ENCODE measurements at regions not wholly inside any gene's neighbourhood (a gene's known extent, or its start where the extent isn't known, plus 50 kb on each side); places are given as distances from the start of the nearest gene placed in this dataset.
"Not testable (repeated sequence)": the region's sequence is repeated elsewhere in the genome, so short reads cannot be mapped to it uniquely, and the experiment has no call there.

GRCh38 chr7:156041398-156041797 is 229.1 kb upstream of the SHH start:
- Histone ChIP-seq H3K27me3 (ENCODE audit: insufficient read depth, insufficient read length) (no peaks in the 10 kb centered on the region), H3K9me3 (ENCODE audit: insufficient read depth, low read length) (no peaks in the 10 kb centered on the region), H3K9ac (ENCODE audit: insufficient read length, low read depth) (no peak overlapping the region), H3K36me3 (ENCODE audit: insufficient read depth, insufficient read length, low read length) (no peaks in the 10 kb centered on the region), H3K4me1 (ENCODE audit: insufficient read depth, insufficient read length) (no peaks in the 10 kb centered on the region), H3K4me3 (ENCODE audit: insufficient read length, low read depth) (no peak overlapping the region)
- no peak for DNase-seq (ENCODE audit: low read depth, low spot score)
- no peak for TF ChIP-seq ZNF274 (IDR thresholded peaks at IDR 0.05; ENCODE audit: low read depth, low read length)
- TF ChIP-seq SUZ12 (IDR thresholded peaks at IDR 0.05; ENCODE audit: extremely low read depth, insufficient read depth, insufficient read length): no peak
- no peak for TF ChIP-seq YY1 (IDR thresholded peaks at IDR 0.05; ENCODE audit: insufficient read depth, insufficient read length)

- TF ChIP-seq ZNF274 (IDR thresholded peaks at IDR 0.05; ENCODE audit: low read depth, low read length): no peak
- TF ChIP-seq YY1 (IDR thresholded peaks at IDR 0.05; ENCODE audit: insufficient read depth, insufficient read length): no peak
- no peak for TF ChIP-seq SUZ12 (IDR thresholded peaks at IDR 0.05; ENCODE audit: extremely low read depth, insufficient read depth, insufficient read length)
Observed at GRCh38 chr7:156039971-156040677, 227.9 kb upstream of the SHH start.

GRCh38 chr7:156039194-156039593 is 226.9 kb upstream of the SHH start:
- no peaks in the 10 kb centered on the region for H3K36me3 ChIP-seq (ENCODE audit: insufficient read depth, insufficient read length, low read length)

More at GRCh38 chr7:156039971-156040677, 227.9 kb upstream of the SHH start:
- H3K4me3 ChIP-seq (ENCODE audit: insufficient read length, low read depth): no peak overlapping the region
- H3K4me1 ChIP-seq (ENCODE audit: insufficient read depth, insufficient read length): no peaks in the 10 kb centered on the region
- no peaks in the 10 kb centered on the region for H3K9me3 ChIP-seq (ENCODE audit: insufficient read depth, low read length)
- H3K9ac ChIP-seq (ENCODE audit: insufficient read length, low read depth): no peak overlapping the region
- H3K27me3 ChIP-seq (ENCODE audit: insufficient read depth, insufficient read length): no peaks in the 10 kb centered on the region
- H3K36me3 ChIP-seq (ENCODE audit: insufficient read depth, insufficient read length, low read length): no peaks in the 10 kb centered on the region
- DNase-seq (ENCODE audit: low read depth, low spot score): no peak

GRCh38 chr7:156038345-156038744 is 226.1 kb upstream of the SHH start:
- Histone ChIP-seq H3K4me1 (ENCODE audit: insufficient read depth, insufficient read length) (no peaks in the 10 kb centered on the region), H3K27me3 (ENCODE audit: insufficient read depth, insufficient read length) (no peaks in the 10 kb centered on the region), H3K9ac (ENCODE audit: insufficient read length, low read depth) (no peak overlapping the region), H3K4me3 (ENCODE audit: insufficient read length, low read depth) (no peak overlapping the region), H3K36me3 (ENCODE audit: insufficient read depth, insufficient read length, low read length) (no peaks in the 10 kb centered on the region), H3K9me3 (ENCODE audit: insufficient read depth, low read length) (no peaks in the 10 kb centered on the region; the same call in 1 of the 2 replicates)
- TF ChIP-seq SUZ12 (IDR thresholded peaks at IDR 0.05; ENCODE audit: extremely low read depth, insufficient read depth, insufficient read length) (no peak), ZNF274 (IDR thresholded peaks at IDR 0.05; ENCODE audit: low read depth, low read length) (no peak), YY1 (IDR thresholded peaks at IDR 0.05; ENCODE audit: insufficient read depth, insufficient read length) (no peak)
- no peak for DNase-seq (ENCODE audit: low read depth, low spot score)

More at GRCh38 chr7:156039194-156039593, 226.9 kb upstream of the SHH start:
- Histone ChIP-seq H3K9ac (ENCODE audit: insufficient read length, low read depth) (no peak overlapping the region), H3K4me3 (ENCODE audit: insufficient read length, low read depth) (no peak overlapping the region), H3K27me3 (ENCODE audit: insufficient read depth, insufficient read length) (no peaks in the 10 kb centered on the region), H3K4me1 (ENCODE audit: insufficient read depth, insufficient read length) (no peaks in the 10 kb centered on the region), H3K9me3 (ENCODE audit: insufficient read depth, low read length) (no peaks in the 10 kb centered on the region)
- DNase-seq (ENCODE audit: low read depth, low spot score): no peak
- no peak for TF ChIP-seq YY1 (IDR thresholded peaks at IDR 0.05; ENCODE audit: insufficient read depth, insufficient read length)
- no peak for TF ChIP-seq SUZ12 (IDR thresholded peaks at IDR 0.05; ENCODE audit: extremely low read depth, insufficient read depth, insufficient read length)
- no peak for TF ChIP-seq ZNF274 (IDR thresholded peaks at IDR 0.05; ENCODE audit: low read depth, low read length)

GRCh38 chr7:156036153-156036552 is 223.9 kb upstream of the SHH start:
- H3K4me1 ChIP-seq (ENCODE audit: insufficient read depth, insufficient read length): peaks cover under 1% of the 10 kb centered on the region
- H3K9me3 ChIP-seq (ENCODE audit: insufficient read depth, low read length): peaks cover 4% of the 10 kb centered on the region; the same call in 1 of the 2 replicates
- TF ChIP-seq YY1 (IDR thresholded peaks at IDR 0.05; ENCODE audit: insufficient read depth, insufficient read length) (no peak), SUZ12 (IDR thresholded peaks at IDR 0.05; ENCODE audit: extremely low read depth, insufficient read depth, insufficient read length) (no peak), ZNF274 (IDR thresholded peaks at IDR 0.05; ENCODE audit: low read depth, low read length) (no peak)
- H3K36me3 ChIP-seq (ENCODE audit: insufficient read depth, insufficient read length, low read length): no peaks in the 10 kb centered on the region
- no peak overlapping the region for H3K9ac ChIP-seq (ENCODE audit: insufficient read length, low read depth)
- H3K4me3 ChIP-seq (ENCODE audit: insufficient read length, low read depth): no peak overlapping the region
- H3K27me3 ChIP-seq (ENCODE audit: insufficient read depth, insufficient read length): no peaks in the 10 kb centered on the region
- no peak for DNase-seq (ENCODE audit: low read depth, low spot score)

- H3K36me3 ChIP-seq (ENCODE audit: insufficient read depth, insufficient read length, low read length); H3K4me1 ChIP-seq (ENCODE audit: insufficient read depth, insufficient read length); H3K9me3 ChIP-seq (ENCODE audit: insufficient read depth, low read length); DNase-seq (ENCODE audit: low read depth, low spot score); H3K27me3 ChIP-seq (ENCODE audit: insufficient read depth, insufficient read length); H3K4me3 ChIP-seq (ENCODE audit: insufficient read length, low read depth); H3K9ac ChIP-seq (ENCODE audit: insufficient read length, low read depth): not testable (repeated sequence)
Observed at GRCh38 chr7:156035387-156035786, 223.1 kb upstream of the SHH start.

- peaks cover 2% of the 10 kb centered on the region for H3K4me1 ChIP-seq (ENCODE audit: insufficient read depth, insufficient read length)
- no peak overlapping the region for H3K4me3 ChIP-seq (ENCODE audit: insufficient read length, low read depth)
- H3K9ac ChIP-seq (ENCODE audit: insufficient read length, low read depth): no peak overlapping the region
- DNase-seq (ENCODE audit: low read depth, low spot score): no peak
- no peaks in the 10 kb centered on the region for H3K27me3 ChIP-seq (ENCODE audit: insufficient read depth, insufficient read length)
- peaks cover 4% of the 10 kb centered on the region; the same call in 1 of the 2 replicates for H3K9me3 ChIP-seq (ENCODE audit: insufficient read depth, low read length)
- TF ChIP-seq YY1 (IDR thresholded peaks at IDR 0.05; ENCODE audit: insufficient read depth, insufficient read length) (no peak), SUZ12 (IDR thresholded peaks at IDR 0.05; ENCODE audit: extremely low read depth, insufficient read depth, insufficient read length) (no peak), ZNF274 (IDR thresholded peaks at IDR 0.05; ENCODE audit: low read depth, low read length) (no peak)
- H3K36me3 ChIP-seq (ENCODE audit: insufficient read depth, insufficient read length, low read length): no peaks in the 10 kb centered on the region
Observed at GRCh38 chr7:156034397-156034796, 222.1 kb upstream of the SHH start.
